PC-3 (cell line): ENCODE measurements at regions not wholly inside any gene's neighbourhood (a gene's known extent, or its start where the extent isn't known, plus 50 kb on each side); places are given as distances from the start of the nearest gene placed in this dataset.

Experiments
- CTCF ChIP-seq: fragments of 300-600 bp; sonication (generic); conservative IDR thresholded peaks from 2 replicates; pipeline ENCODE4 v1.5.1; 2017; ENCODE audit warnings: antibody characterized with exemption, low read depth, mild to moderate bottlenecking, low read length
- EZH2 ChIP-seq: fragments of 300-600 bp; sonication (generic); IDR thresholded peaks from one replicate; pipeline ENCODE4 v1.6.1; 2017; ENCODE audit warnings: antibody characterized with exemption, mild to moderate bottlenecking, low read length; ENCODE audit not compliant: unreplicated experiment
- EZH2phosphoT487 ChIP-seq: fragments of 300-600 bp; sonication (generic); IDR thresholded peaks from 2 replicates; pipeline ENCODE4 v1.6.1; 2018; ENCODE audit warnings: mild to moderate bottlenecking, antibody characterized with exemption, low read length, borderline replicate concordance

- no peak for TF ChIP-seq CTCF
- TF ChIP-seq EZH2, result no peak
- TF ChIP-seq EZH2phosphoT487, result no peak
Measured at GRCh38 chr2:38430597-38431207, 53.6 kb upstream of the ATL2 start.
